Kidney (tissue), 13 donors: ENCODE measurements at regions not wholly inside any gene's neighbourhood (a gene's known extent, or its start where the extent isn't known, plus 50 kb on each side); places are given as distances from the start of the nearest gene placed in this dataset.
"Not testable (repeated sequence)": the region's sequence is repeated elsewhere in the genome, so short reads cannot be mapped to it uniquely, and the experiment has no call there.

Experiments
- DNase-seq, 5 donors: peaks; one replicate each; pipeline ENCODE4 v3.0.0-alpha.2; 2013 to 2020
- FAIRE-seq: peaks from 2 replicates; lab custom pipeline; 2012; peaks lifted over from hg19 to GRCh38; lab: Jason Lieb, UNC
- H3K27ac ChIP-seq, 2 donors: one replicate each; pipeline ENCODE4 v1.7.0; 2013; ENCODE audit warnings: low read depth in 2 of 2, low read length in 2 of 2, inconsistent platforms in 1 of 2
- H3K27me3 ChIP-seq: one replicate; pipeline ENCODE4 v1.7.1; 2013; ENCODE audit warnings: low read length, inconsistent platforms; ENCODE audit not compliant: control insufficient read depth, insufficient read depth
- H3K36me3 ChIP-seq, 3 donors: one replicate each; pipeline versions ENCODE4 v1.7.0 to v1.7.1; 2013; ENCODE audit warnings: low read length in 3 of 3, control low read depth in 1 of 3, inconsistent platforms in 1 of 3; ENCODE audit not compliant: insufficient read depth in 3 of 3, control insufficient read depth in 2 of 3
- H3K4me1 ChIP-seq, 3 donors: one replicate each; pipeline versions ENCODE4 v1.7.0 to v1.7.1; 2013; ENCODE audit warnings: low read length in 3 of 3, inconsistent platforms in 1 of 3, low read depth in 1 of 3; ENCODE audit not compliant: control insufficient read depth in 2 of 3, insufficient read depth in 2 of 3
- H3K4me3 ChIP-seq, 3 donors: one replicate each; pipeline versions ENCODE4 v1.7.0 to v1.8.1; 2013; ENCODE audit warnings: low read length in 3 of 3, control low read depth in 1 of 3, inconsistent platforms in 1 of 3
- H3K9ac ChIP-seq, 3 donors: one replicate each; pipeline versions ENCODE4 v1.7.0 to v1.7.1; 2013; ENCODE audit warnings: low read length in 3 of 3, control low read depth in 1 of 3, inconsistent platforms in 1 of 3
- H3K9me3 ChIP-seq, 3 donors: one replicate each; pipeline versions ENCODE4 v1.7.0 to v1.7.1; 2013; ENCODE audit warnings: low read length in 3 of 3, control low read depth in 1 of 3, inconsistent platforms in 1 of 3; ENCODE audit not compliant: control insufficient read depth in 2 of 3, insufficient read depth in 1 of 3
- intact Hi-C: fragments of 100-400 bp; cut with DNase I; formaldehyde crosslinking; loops from one replicate; pipeline ENCODE4 v1.11.1; 2022
- TF ChIP-seq, protein P1 (sequence below): IDR thresholded peaks from 3 replicates; pipeline ENCODE4 v1.5.1; 2012; ENCODE audit warnings: mild to moderate bottlenecking, moderate library complexity, borderline replicate concordance; ENCODE audit not compliant: insufficient read depth; ENCODE audit errors: extremely low read depth
- donor health status: control.
- donor health status: control.
- donor health status: control.
- donor health status: control.
- donor health status: control.
- donor health status: DM: yes; HTN: yes; CAD: no.
- donor health status: Normal renal cell carcinoma (clear cell type).

DNA sequence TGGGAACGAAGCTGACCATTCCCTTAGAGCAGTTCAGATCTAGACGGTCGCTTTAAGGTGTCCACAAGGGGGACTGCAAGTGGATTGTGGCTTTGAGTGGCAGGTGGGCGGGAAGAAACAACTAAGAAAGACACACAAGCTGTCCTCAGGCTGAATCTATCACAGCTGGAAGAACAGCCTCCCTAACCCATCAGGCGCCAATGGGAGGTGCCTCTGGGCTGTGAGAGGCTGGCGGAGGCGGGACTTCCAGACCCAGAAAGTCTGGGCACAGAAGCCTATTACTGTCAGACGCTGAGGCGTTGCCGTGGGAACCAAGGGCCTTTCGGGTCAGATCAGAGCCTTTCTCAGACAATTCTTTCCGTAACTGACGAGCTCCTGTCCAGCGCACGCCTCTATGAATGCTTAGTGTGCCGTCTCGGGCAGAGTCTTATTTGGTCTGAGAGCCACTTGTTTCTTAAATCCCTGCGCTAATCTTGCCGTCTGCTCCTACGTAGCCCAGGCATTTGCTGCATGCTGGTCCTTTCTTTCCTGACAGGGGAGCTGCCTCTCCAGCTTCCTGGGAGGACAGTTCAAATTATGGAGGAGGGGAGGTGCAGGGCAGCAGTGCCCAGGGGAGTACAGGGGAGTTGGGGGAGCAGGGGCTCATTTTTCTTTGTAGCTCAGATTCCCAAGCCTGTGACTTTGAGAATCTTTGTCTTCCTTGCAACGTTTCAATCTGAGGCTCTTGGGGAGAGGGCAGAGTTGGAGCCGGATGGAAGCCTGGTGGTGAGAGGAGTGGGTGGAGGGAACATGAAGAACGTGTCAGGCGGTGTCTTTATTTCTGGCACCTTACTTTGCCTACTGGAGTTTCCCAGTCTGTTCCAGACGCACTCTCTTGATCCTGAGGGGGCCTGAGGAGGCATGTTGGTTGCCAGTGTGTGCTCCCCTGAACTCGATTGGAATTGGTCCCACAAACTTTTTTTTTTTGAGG lies 618.7 kb downstream of the KCNJ18 start:
- no peak for FAIRE-seq
- Histone ChIP-seq H3K27me3 (no peaks in the 10 kb centered on the region), H3K27ac (no peak overlapping the region), H3K9ac (no peak overlapping the region), H3K9me3 (no peaks in the 10 kb centered on the region), H3K4me1 (no peaks in the 10 kb centered on the region), H3K36me3 (no peaks in the 10 kb centered on the region), H3K4me3 (no peak overlapping the region)
- TF ChIP-seq, protein P1, sequence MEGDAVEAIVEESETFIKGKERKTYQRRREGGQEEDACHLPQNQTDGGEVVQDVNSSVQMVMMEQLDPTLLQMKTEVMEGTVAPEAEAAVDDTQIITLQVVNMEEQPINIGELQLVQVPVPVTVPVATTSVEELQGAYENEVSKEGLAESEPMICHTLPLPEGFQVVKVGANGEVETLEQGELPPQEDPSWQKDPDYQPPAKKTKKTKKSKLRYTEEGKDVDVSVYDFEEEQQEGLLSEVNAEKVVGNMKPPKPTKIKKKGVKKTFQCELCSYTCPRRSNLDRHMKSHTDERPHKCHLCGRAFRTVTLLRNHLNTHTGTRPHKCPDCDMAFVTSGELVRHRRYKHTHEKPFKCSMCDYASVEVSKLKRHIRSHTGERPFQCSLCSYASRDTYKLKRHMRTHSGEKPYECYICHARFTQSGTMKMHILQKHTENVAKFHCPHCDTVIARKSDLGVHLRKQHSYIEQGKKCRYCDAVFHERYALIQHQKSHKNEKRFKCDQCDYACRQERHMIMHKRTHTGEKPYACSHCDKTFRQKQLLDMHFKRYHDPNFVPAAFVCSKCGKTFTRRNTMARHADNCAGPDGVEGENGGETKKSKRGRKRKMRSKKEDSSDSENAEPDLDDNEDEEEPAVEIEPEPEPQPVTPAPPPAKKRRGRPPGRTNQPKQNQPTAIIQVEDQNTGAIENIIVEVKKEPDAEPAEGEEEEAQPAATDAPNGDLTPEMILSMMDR = no peak
- intact Hi-C loops = no loop called here
- DNase-seq = no peak

DNA sequence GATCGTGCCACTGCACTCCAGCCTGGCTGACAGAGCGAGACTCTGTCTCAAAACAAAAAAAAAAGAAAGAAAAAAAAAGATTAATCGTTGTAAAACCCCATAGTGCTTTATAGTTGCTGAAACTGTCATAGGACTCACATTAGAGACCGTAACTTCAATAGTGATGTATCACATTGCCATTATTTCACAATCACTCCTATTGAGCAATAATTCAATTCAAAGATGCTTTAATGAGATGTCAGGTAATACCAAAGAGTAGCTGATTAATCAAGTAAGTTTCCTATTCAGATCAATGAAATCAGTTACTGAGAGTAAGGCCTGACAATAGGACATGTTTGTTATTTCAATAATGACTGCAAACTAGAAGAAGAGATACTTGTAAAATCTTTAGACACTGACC lies 628.7 kb downstream of the KCNJ18 start:
- H3K9ac ChIP-seq, H3K9me3 ChIP-seq, intact Hi-C loops, H3K4me3 ChIP-seq, DNase-seq, H3K27ac ChIP-seq, H3K36me3 ChIP-seq, FAIRE-seq, H3K27me3 ChIP-seq, H3K4me1 ChIP-seq: not testable (repeated sequence)

DNA sequence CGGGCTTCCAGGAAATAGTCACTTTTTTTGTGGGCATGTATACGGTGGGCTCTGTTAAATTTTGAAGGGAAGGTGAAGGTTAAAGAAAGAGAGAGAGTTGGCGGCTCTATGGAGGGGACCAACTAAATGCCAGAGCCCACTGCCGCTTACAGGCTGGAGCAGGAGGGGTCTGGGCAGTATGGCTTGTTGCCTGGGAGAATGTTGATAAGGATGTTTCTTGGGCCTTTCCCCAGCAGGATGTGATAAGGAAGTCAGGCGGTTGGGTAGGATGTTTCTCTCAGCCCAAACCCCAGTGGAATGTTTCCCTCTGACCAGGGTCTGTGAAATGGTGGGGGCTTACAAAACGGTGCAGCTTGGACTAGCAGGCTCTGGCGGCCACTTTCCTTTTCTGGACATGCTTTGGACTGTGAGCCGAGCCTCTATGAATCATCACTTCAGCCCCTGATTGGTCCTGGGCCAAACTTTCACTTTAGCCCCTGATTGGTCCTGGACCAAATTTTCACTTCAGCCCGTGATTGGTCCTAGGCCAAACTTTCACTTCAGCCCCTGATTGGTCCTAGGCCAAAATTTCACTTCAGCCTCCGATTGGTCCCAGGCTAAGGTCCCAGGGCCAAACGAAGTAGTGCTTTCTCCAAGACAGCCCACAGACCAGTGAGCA lies 630.7 kb downstream of the KCNJ18 start:
- FAIRE-seq, intact Hi-C loops, H3K27me3 ChIP-seq, H3K9ac ChIP-seq, H3K9me3 ChIP-seq, H3K27ac ChIP-seq, H3K4me1 ChIP-seq, H3K4me3 ChIP-seq, DNase-seq, H3K36me3 ChIP-seq: not testable (repeated sequence)

DNA sequence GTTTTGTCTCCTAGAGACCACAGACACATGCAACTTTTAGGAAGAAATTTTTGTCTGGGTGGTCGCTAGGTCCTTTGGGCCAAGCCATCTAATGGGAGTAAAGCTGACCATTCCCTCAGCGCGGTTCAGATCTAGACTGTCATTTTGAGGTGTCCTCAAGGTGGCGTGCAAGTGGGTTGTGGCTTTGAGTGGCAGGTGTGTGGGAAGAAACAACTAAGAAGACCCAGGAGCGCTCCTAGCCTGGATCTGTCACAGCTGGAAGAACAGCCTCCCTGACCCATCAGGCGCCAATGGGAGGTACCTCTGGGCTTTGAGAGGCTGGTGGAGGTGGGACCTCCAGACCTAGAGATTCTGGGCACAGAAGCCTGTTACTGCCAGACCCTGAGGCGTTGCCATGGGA lies 645.1 kb downstream of the KCNJ18 start:
- intact Hi-C loops = no loop called here
- no peak overlapping the region for H3K27ac ChIP-seq
- H3K27me3 ChIP-seq = no peaks in the 10 kb centered on the region
- no peak for FAIRE-seq
- H3K36me3 ChIP-seq = no peaks in the 10 kb centered on the region
- no peak overlapping the region for H3K4me3 ChIP-seq
- no peaks in the 10 kb centered on the region for H3K4me1 ChIP-seq
- H3K9ac ChIP-seq = no peak overlapping the region
- no peaks in the 10 kb centered on the region for H3K9me3 ChIP-seq
- TF ChIP-seq, protein P1 = no peak
- no peak for DNase-seq

DNA sequence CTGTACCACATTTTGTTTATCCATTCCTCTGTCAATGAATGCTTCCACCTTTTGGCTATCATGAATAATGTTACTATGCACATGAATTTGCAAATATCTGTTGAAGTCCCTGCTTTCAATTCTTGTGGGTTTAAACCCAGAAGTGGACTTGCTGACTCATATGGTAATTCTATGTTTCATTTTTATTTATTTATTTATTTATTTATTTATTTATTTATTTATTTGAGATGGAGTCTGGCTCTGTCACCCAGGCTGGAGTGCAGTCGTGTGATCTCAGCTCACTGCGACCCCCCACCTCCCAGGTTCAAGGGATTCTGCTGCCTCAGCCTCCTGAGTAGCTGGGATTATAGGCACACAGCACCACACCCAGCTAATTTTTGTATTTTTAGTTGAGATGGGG lies 664.3 kb downstream of the KCNJ18 start:
- H3K4me1 ChIP-seq, H3K4me3 ChIP-seq, FAIRE-seq, H3K9ac ChIP-seq, DNase-seq, intact Hi-C loops, H3K27me3 ChIP-seq, H3K27ac ChIP-seq, H3K36me3 ChIP-seq, H3K9me3 ChIP-seq: not testable (repeated sequence)

DNA sequence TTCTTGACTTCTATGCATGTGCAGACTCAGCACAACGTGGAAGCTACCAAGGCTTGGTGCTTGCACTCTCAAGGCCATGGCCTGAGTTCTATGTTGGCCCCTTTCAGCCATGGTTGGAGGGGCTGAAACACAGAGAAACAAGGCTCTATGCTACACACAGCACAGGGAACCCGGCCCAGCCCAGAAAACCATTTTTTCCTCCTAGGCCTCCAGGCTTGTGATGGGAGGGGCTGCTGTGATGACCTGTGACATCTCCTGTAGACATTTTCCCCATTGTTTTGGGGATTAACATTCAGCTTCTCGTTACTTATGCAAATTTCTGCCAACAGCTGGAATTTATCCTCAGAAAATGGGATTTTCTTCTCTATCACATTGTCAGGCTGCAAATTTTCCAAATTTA lies 678.7 kb downstream of the KCNJ18 start:
- intact Hi-C loops, H3K4me1 ChIP-seq, FAIRE-seq: not testable (repeated sequence)

More for the DNA sequence above, 678.7 kb downstream of the KCNJ18 start:
- not testable (repeated sequence) for H3K9ac ChIP-seq, DNase-seq, H3K9me3 ChIP-seq, H3K27ac ChIP-seq, H3K36me3 ChIP-seq, H3K27me3 ChIP-seq, H3K4me3 ChIP-seq
